Liver (tissue), 8 donors: ENCODE measurements at regions not wholly inside any gene's neighbourhood (a gene's known extent, or its start where the extent isn't known, plus 50 kb on each side); places are given as distances from the start of the nearest gene placed in this dataset.

Experiments
- DNase-seq: peaks from one replicate; pipeline ENCODE4 v3.0.0-alpha.2; 2017; ENCODE audit warnings: low spot score
- H3K27ac ChIP-seq, 2 donors: one replicate each; pipeline ENCODE4 v1.7.0; 2013; ENCODE audit warnings: inconsistent platforms in 2 of 2, low read length in 2 of 2, control low read depth in 1 of 2, low read depth in 1 of 2, mild to moderate bottlenecking in 1 of 2
- H3K27me3 ChIP-seq, 4 donors: one replicate each; pipeline versions ENCODE4 v1.6.1 to v1.7.0; 2013; ENCODE audit warnings: low read length in 3 of 4, inconsistent platforms in 1 of 4, mild to moderate bottlenecking in 1 of 4, moderate library complexity in 1 of 4; ENCODE audit not compliant: control insufficient read depth in 4 of 4, insufficient read depth in 4 of 4
- H3K36me3 ChIP-seq, 4 donors: one replicate each; pipeline versions ENCODE4 v1.6.1 to v1.7.0; 2013; ENCODE audit warnings: low read length in 3 of 4, mild to moderate bottlenecking in 3 of 4, low read depth in 1 of 4, moderate library complexity in 1 of 4; ENCODE audit not compliant: control insufficient read depth in 4 of 4, insufficient read depth in 3 of 4
- H3K4me1 ChIP-seq, 4 donors: one replicate each; pipeline versions ENCODE4 v1.6.1 to v1.7.0; 2013; ENCODE audit warnings: low read length in 3 of 4, mild to moderate bottlenecking in 3 of 4, moderate library complexity in 1 of 4; ENCODE audit not compliant: control insufficient read depth in 4 of 4, insufficient read depth in 4 of 4
- H3K4me3 ChIP-seq, 3 donors: one replicate each; pipeline versions ENCODE4 v1.6.1 to v1.7.0; 2013; ENCODE audit warnings: low read length in 3 of 3, control low read depth in 1 of 3, low read depth in 1 of 3, mild to moderate bottlenecking in 1 of 3
- H3K9ac ChIP-seq, 2 donors: one replicate each; pipeline ENCODE4 v1.7.0; 2013; ENCODE audit warnings: low read length in 2 of 2, mild to moderate bottlenecking in 2 of 2, moderate library complexity in 2 of 2, control low read depth in 1 of 2, low read depth in 1 of 2
- H3K9me3 ChIP-seq, 4 donors: one replicate each; pipeline versions ENCODE4 v1.6.1 to v1.7.0; 2013; ENCODE audit warnings: low read length in 3 of 4; ENCODE audit not compliant: control insufficient read depth in 4 of 4
- CTCF ChIP-seq: fragments of 150-350 bp; IDR thresholded peaks from 2 replicates; pipeline ENCODE4 v1.5.1; 2017; ENCODE audit warnings: improper control_type of control experiment, low read depth, low read length; ENCODE audit not compliant: missing input control
- EGR1 ChIP-seq, 2 donors: IDR thresholded peaks; 2 replicates each; pipeline ENCODE4 v1.6.1; 2016 to 2018; ENCODE audit warnings: antibody characterized with exemption in 2 of 2, low read depth in 2 of 2
- FOXA1 ChIP-seq: IDR thresholded peaks from 2 replicates; pipeline ENCODE4 v1.6.1; 2016; ENCODE audit warnings: antibody characterized with exemption
- FOXA2 ChIP-seq: IDR thresholded peaks from 2 replicates; pipeline ENCODE4 v1.6.1; 2016; ENCODE audit warnings: antibody characterized with exemption
- HNF4A ChIP-seq, 2 donors: conservative IDR thresholded peaks; 2 replicates each; pipeline ENCODE4 v1.6.1; 2016; ENCODE audit warnings: antibody characterized with exemption in 2 of 2, mild to moderate bottlenecking in 2 of 2
- JUND ChIP-seq, 2 donors: IDR thresholded peaks; 2 replicates each; pipeline ENCODE4 v1.6.1; 2016; ENCODE audit warnings: antibody characterized with exemption in 2 of 2
- MAX ChIP-seq: IDR thresholded peaks from 2 replicates; pipeline ENCODE4 v1.6.1; 2016; ENCODE audit warnings: antibody characterized with exemption
- NR2F2 ChIP-seq: IDR thresholded peaks from 2 replicates; pipeline ENCODE4 v1.6.1; 2016; ENCODE audit warnings: antibody characterized with exemption
- RAD21 ChIP-seq, 2 donors: IDR thresholded peaks; 2 replicates each; pipeline ENCODE4 v1.6.1; 2016; ENCODE audit warnings: antibody characterized with exemption in 2 of 2, mild to moderate bottlenecking in 2 of 2
- REST ChIP-seq: IDR thresholded peaks from 2 replicates; pipeline ENCODE4 v1.6.1; 2016; ENCODE audit warnings: antibody characterized with exemption, mild to moderate bottlenecking
- RXRA ChIP-seq, 2 donors: IDR thresholded peaks; 2 replicates each; pipeline ENCODE4 v1.6.1; 2017 to 2018; ENCODE audit warnings: antibody characterized with exemption in 2 of 2, mild to moderate bottlenecking in 1 of 2
- SP1 ChIP-seq: IDR thresholded peaks from 2 replicates; pipeline ENCODE4 v1.6.1; 2018; ENCODE audit warnings: antibody characterized with exemption, mild to moderate bottlenecking
- YY1 ChIP-seq: IDR thresholded peaks from 2 replicates; pipeline ENCODE4 v1.6.1; 2016; ENCODE audit warnings: antibody characterized with exemption, mild to moderate bottlenecking
- WGBS: extraction: QIAGEN DNeasy Blood & Tissue Kit; methylation state at CpG from one replicate; pipeline ENCODE4 v1.1.7; 2013; 5-methylcytosine and 5-hydroxymethylcytosine counted together
- donor health status: healthy.
- donor health status: healthy.
- donor health status: healthy.
- donor health status: healthy.
- donor health status: healthy.

GRCh38 chr9:2526071-2526828, 95.3 kb upstream of the VLDLR start:
- no peak overlapping the region for H3K4me3 ChIP-seq
- H3K27ac ChIP-seq: no peak overlapping the region
- TF ChIP-seq RXRA (IDR thresholded peaks at IDR 0.05): peak; percentile 38 to 63
- TF ChIP-seq EGR1 (IDR thresholded peaks at IDR 0.05; ENCODE audit: low read depth in 2 of 2): no peak
- no peak for TF ChIP-seq JUND (IDR thresholded peaks at IDR 0.05)
- TF ChIP-seq NR2F2: no peak
- H3K9ac ChIP-seq: no peak overlapping the region
- no peaks in the 10 kb centered on the region for H3K36me3 ChIP-seq
- WGBS: 75% methylated on average over 2 of the region's 2 CpGs
- no peak for DNase-seq
- H3K9me3 ChIP-seq: no peaks in the 10 kb centered on the region
- H3K27me3 ChIP-seq: no peaks in the 10 kb centered on the region
- H3K4me1 ChIP-seq: no peaks in the 10 kb centered on the region

- Histone ChIP-seq H3K9ac (no peak overlapping the region), H3K27ac (no peak overlapping the region), H3K27me3 (no peaks in the 10 kb centered on the region), H3K4me3 (no peak overlapping the region), H3K4me1 (no peaks in the 10 kb centered on the region), H3K9me3 (no peaks in the 10 kb centered on the region), H3K36me3 (no peaks in the 10 kb centered on the region)
- DNase-seq: no peak
- WGBS: 86% methylated on average over 4 of the region's 4 CpGs
- TF ChIP-seq HNF4A (conservative IDR thresholded peaks at IDR 0.05): no peak
- no peak for TF ChIP-seq MAX
- no peak for TF ChIP-seq JUND (IDR thresholded peaks at IDR 0.05)
- no peak for TF ChIP-seq SP1
- no peak for TF ChIP-seq RXRA (IDR thresholded peaks at IDR 0.05)
These were observed 90.1 kb upstream of the VLDLR start for GRCh38 chr9:2531481-2531880.

- H3K9ac ChIP-seq: no peak overlapping the region
- no peak overlapping the region for H3K27ac ChIP-seq
- no peaks in the 10 kb centered on the region for H3K4me1 ChIP-seq
- no peaks in the 10 kb centered on the region for H3K27me3 ChIP-seq
- H3K9me3 ChIP-seq: no peaks in the 10 kb centered on the region
- TF ChIP-seq YY1 (no peak), CTCF (no peak), MAX (no peak), FOXA2 (no peak), HNF4A (conservative IDR thresholded peaks at IDR 0.05) (no peak)
- WGBS: 84% methylated on average over 2 of the region's 2 CpGs
- H3K36me3 ChIP-seq: no peaks in the 10 kb centered on the region
- H3K4me3 ChIP-seq: no peak overlapping the region
- DNase-seq: no peak
These were observed 85.1 kb upstream of the VLDLR start for GRCh38 chr9:2536511-2536910.

- Histone ChIP-seq H3K9ac (no peak overlapping the region), H3K27ac (no peak overlapping the region), H3K4me3 (no peak overlapping the region), H3K9me3 (peaks cover 0 to 5% (median 3%) of the 10 kb centered on the region in 4 donors), H3K4me1 (no peaks in the 10 kb centered on the region), H3K27me3 (no peaks in the 10 kb centered on the region), H3K36me3 (no peaks in the 10 kb centered on the region)
- WGBS: 88% methylated on average over 6 of the region's 6 CpGs
- no peak for DNase-seq
- TF ChIP-seq MAX (no peak), CTCF (no peak), YY1 (no peak), RAD21 (IDR thresholded peaks at IDR 0.05) (no peak), REST (no peak), EGR1 (IDR thresholded peaks at IDR 0.05; ENCODE audit: low read depth in 2 of 2) (no peak), SP1 (no peak), FOXA1 (no peak)
These were observed 75.6 kb upstream of the VLDLR start for GRCh38 chr9:2545881-2546490.
